DOHH2 (cell line): ENCODE measurements at regions not wholly inside any gene's neighbourhood (a gene's known extent, or its start where the extent isn't known, plus 50 kb on each side); places are given as distances from the start of the nearest gene placed in this dataset.

Source experiments
- EZH2phosphoT487 ChIP-seq: fragments of 200-600 bp; sonication (generic); IDR thresholded peaks from 2 replicates; pipeline ENCODE4 v1.6.1; 2017; ENCODE audit warnings: borderline replicate concordance, mild to moderate bottlenecking, antibody characterized with exemption, low read length, moderate library complexity, mixed read lengths
- TF ChIP-seq, protein P1 (sequence below): fragments of 200-600 bp; sonication (generic); IDR thresholded peaks from one replicate; pipeline ENCODE4 v1.5.1; 2014; ENCODE audit warnings: antibody characterized with exemption, mild to moderate bottlenecking, low read depth, low read length; ENCODE audit not compliant: poor library complexity, severe bottlenecking

DNA sequence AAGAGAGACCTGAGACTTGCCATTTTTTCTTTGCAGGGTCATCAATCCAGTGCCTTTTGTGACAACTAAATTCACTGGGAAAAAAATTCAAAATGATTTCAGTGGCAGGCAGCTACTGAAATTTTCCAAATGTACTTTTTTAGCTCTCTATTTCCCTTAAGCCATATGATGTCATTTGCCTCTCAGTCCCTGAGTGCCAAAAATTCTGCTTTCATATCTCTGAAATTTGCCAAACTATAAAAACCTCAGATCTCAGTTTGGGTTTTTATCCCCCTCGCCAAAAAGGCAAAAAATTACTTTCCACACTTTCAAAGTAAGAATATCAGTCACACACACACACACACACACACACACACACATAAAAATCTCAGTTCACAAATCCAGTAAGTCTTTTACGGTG is 651.3 kb upstream of the ARID1B start:
- TF ChIP-seq, protein P1, sequence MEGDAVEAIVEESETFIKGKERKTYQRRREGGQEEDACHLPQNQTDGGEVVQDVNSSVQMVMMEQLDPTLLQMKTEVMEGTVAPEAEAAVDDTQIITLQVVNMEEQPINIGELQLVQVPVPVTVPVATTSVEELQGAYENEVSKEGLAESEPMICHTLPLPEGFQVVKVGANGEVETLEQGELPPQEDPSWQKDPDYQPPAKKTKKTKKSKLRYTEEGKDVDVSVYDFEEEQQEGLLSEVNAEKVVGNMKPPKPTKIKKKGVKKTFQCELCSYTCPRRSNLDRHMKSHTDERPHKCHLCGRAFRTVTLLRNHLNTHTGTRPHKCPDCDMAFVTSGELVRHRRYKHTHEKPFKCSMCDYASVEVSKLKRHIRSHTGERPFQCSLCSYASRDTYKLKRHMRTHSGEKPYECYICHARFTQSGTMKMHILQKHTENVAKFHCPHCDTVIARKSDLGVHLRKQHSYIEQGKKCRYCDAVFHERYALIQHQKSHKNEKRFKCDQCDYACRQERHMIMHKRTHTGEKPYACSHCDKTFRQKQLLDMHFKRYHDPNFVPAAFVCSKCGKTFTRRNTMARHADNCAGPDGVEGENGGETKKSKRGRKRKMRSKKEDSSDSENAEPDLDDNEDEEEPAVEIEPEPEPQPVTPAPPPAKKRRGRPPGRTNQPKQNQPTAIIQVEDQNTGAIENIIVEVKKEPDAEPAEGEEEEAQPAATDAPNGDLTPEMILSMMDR, result no peak
- no peak for TF ChIP-seq EZH2phosphoT487
